ENCODE measurements at regions not wholly inside any gene's neighbourhood (a gene's known extent, or its start where the extent isn't known, plus 50 kb on each side); places are given as distances from the start of the nearest gene placed in this dataset.

- TF ChIP-seq EGR1 (IDR thresholded peaks at IDR 0.05; ENCODE audit: borderline replicate concordance in 1 of 2, low read depth in 2 of 2, low read length in 2 of 2) (no peak), PBX3 (IDR thresholded peaks at IDR 0.05; ENCODE audit: insufficient replicate concordance, low read depth, low read length) (no peak)
- ChIA-PET RAD21 (ENCODE audit: unreplicated experiment) (no interaction called here), SMC1A (ENCODE audit: uncharacterized antibody, unreplicated experiment) (no interaction called here), POLR2A (no interaction called here), CTCF (no interaction called here)
- H3K36me3 ChIP-seq (ENCODE audit: control insufficient read depth in 2 of 2, insufficient read depth in 2 of 2, low read length in 1 of 2) = no peaks in the 10 kb centered on the region
- H3K4me2 ChIP-seq (ENCODE audit: control insufficient read depth, insufficient read depth) = no peak overlapping the region
- H3K27ac ChIP-seq (ENCODE audit: control insufficient read depth, insufficient read depth) = no peak overlapping the region
- DNase-seq (ENCODE audit: low read depth, low spot score) = no peak
- no peak overlapping the region for H3K9ac ChIP-seq (ENCODE audit: control insufficient read depth, insufficient read depth, low read length)
- no TSS peak for BruUV-seq (replicated peaks)
- no peak for FAIRE-seq
- intact Hi-C loops (cut with micrococcal nuclease; ENCODE audit: unreplicated experiment) = no loop called here
- 8% methylated on average over 3 of the region's 3 CpGs for whole genome bisulfite sequencing (ENCODE audit: insufficient coverage, insufficient replicate concordance, low lambda C conversion rate, missing lambda C conversion rate)
- H3K27me3 ChIP-seq (replicated peaks in 1 of 2; ENCODE audit: control insufficient read depth in 2 of 2, insufficient read depth in 2 of 2, low read length in 1 of 2) = no peaks in the 10 kb centered on the region; a peak in 1 of 4 replicates
- H4K20me1 ChIP-seq (ENCODE audit: control insufficient read depth, insufficient read depth) = no peaks in the 10 kb centered on the region
- H3K9me3 ChIP-seq (replicated peaks; ENCODE audit: control insufficient read depth, insufficient read depth, low read length) = no peaks in the 10 kb centered on the region
- no peaks in the 10 kb centered on the region for H3K79me2 ChIP-seq (ENCODE audit: control insufficient read depth, insufficient read depth, low read length)
- in situ Hi-C loops (cut with MboI) = no loop called here
- H3K4me1 ChIP-seq (ENCODE audit: control insufficient read depth, insufficient read depth, low read length) = no peaks in the 10 kb centered on the region
- ATAC-seq = no peak; the same call in 2 of the 3 replicates
- no peak overlapping the region for H2AFZ ChIP-seq (ENCODE audit: control insufficient read depth, low read depth, low read length)
- no peak overlapping the region for H3K4me3 ChIP-seq
These were observed 167.5 kb upstream of the PDE5A start for GRCh38 chr4:119795986-119796578.

- RAD21 ChIA-PET (ENCODE audit: unreplicated experiment) = interaction anchor here (0.6 kb wide), 1 partner anchor 1124 kb away, joined by 3 read pairs; no protein-coding TSS in a partner anchor
- FAIRE-seq (no peak), ATAC-seq (no peak), DNase-seq (ENCODE audit: low read depth, low spot score) (no peak)
- no peaks in the 10 kb centered on the region for H3K36me3 ChIP-seq (ENCODE audit: control insufficient read depth in 2 of 2, insufficient read depth in 2 of 2, low read length in 1 of 2)
- no peaks in the 10 kb centered on the region for H3K9me3 ChIP-seq (replicated peaks; ENCODE audit: control insufficient read depth, insufficient read depth, low read length)
- no TSS peak for BruUV-seq (replicated peaks)
- H4K20me1 ChIP-seq (ENCODE audit: control insufficient read depth, insufficient read depth) = no peaks in the 10 kb centered on the region
- WGBS (ENCODE audit: insufficient coverage, insufficient replicate concordance, low lambda C conversion rate, missing lambda C conversion rate) = 47% methylated on average over 4 of the region's 4 CpGs
- H3K27ac ChIP-seq (ENCODE audit: control insufficient read depth, insufficient read depth) = no peak overlapping the region
- CTCF ChIA-PET = interaction anchor here (1.2 kb wide), 1 partner anchor 9 kb away, joined by 3 read pairs; no protein-coding TSS in a partner anchor
- POLR2A ChIA-PET = no interaction called here
- no peak for TF ChIP-seq PAX8 (IDR thresholded peaks at IDR 0.05)
- TF ChIP-seq CHD1 (IDR thresholded peaks at IDR 0.05; ENCODE audit: low read depth, low read length) = no peak
- TF ChIP-seq ETV6 (conservative IDR thresholded peaks at IDR 0.05 in 1 of 2, IDR thresholded peaks at IDR 0.05 in 1 of 2; ENCODE audit: borderline replicate concordance in 1 of 2, low read depth in 1 of 2) = no peak
- in situ Hi-C loops (cut with MboI) = no loop called here
- no peak overlapping the region for H2AFZ ChIP-seq (ENCODE audit: control insufficient read depth, low read depth, low read length)
- intact Hi-C loops (cut with micrococcal nuclease; ENCODE audit: unreplicated experiment) = no loop called here
- SMC1A ChIA-PET (ENCODE audit: uncharacterized antibody, unreplicated experiment) = interaction anchor here (1.9 kb wide), 1 partner anchor 135 kb away, joined by 3 read pairs; no protein-coding TSS in a partner anchor
- no peaks in the 10 kb centered on the region for H3K79me2 ChIP-seq (ENCODE audit: control insufficient read depth, insufficient read depth, low read length)
- H3K4me2 ChIP-seq (ENCODE audit: control insufficient read depth, insufficient read depth) = no peak overlapping the region
- no peaks in the 10 kb centered on the region for H3K4me1 ChIP-seq (ENCODE audit: control insufficient read depth, insufficient read depth, low read length)
- no peak overlapping the region for H3K9ac ChIP-seq (ENCODE audit: control insufficient read depth, insufficient read depth, low read length)
- no peak overlapping the region for H3K4me3 ChIP-seq
- H3K27me3 ChIP-seq (replicated peaks in 1 of 2; ENCODE audit: control insufficient read depth in 2 of 2, insufficient read depth in 2 of 2, low read length in 1 of 2) = no peaks in the 10 kb centered on the region; a peak in 1 of 4 replicates
These were observed 166.1 kb upstream of the PDE5A start for GRCh38 chr4:119794681-119795080.

All from GM12878 (cell line).